ENCODE measurements at regions not wholly inside any gene's neighbourhood (a gene's known extent, or its start where the extent isn't known, plus 50 kb on each side); places are given as distances from the start of the nearest gene placed in this dataset.

DNA sequence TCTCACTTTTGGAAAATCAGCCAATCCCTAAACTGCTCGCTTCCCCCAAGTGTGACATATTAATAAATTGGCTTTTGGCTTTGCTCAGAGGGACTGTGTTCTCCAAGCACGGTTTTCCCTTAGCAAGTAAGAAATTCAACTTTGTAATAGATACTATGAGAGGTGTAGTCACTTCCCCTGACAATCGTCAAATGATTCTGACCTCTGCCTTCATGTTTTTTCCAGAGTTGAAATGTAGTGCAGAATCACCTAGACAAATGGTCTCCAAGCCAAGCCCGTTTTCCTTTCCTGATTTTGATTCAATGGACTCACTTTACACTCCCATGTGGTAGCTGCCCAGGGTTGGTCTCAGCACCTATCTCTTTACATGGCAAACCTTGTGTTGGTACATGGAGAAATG, 99.1 kb downstream of the ARL4A start:
- Histone ChIP-seq H3K27ac (ENCODE audit: low read length) (no peak overlapping the region), H3K4me3 (ENCODE audit: low read length) (no peak overlapping the region), H3K9ac (ENCODE audit: low read length) (no peak overlapping the region), H3K4me2 (ENCODE audit: low read depth, low read length, poor library complexity, severe bottlenecking) (no peak overlapping the region), H3K27me3 (ENCODE audit: low read length) (no peaks in the 10 kb centered on the region), H3K9me3 (ENCODE audit: low read length) (no peaks in the 10 kb centered on the region), H3K9me2 (replicated peaks; ENCODE audit: insufficient read depth, low read length) (no peaks in the 10 kb centered on the region), H3K79me2 (ENCODE audit: low read length) (no peaks in the 10 kb centered on the region), H4K20me1 (ENCODE audit: insufficient read depth, low read depth, low read length) (no peaks in the 10 kb centered on the region), H3K36me3 (ENCODE audit: insufficient read depth, low read length) (no peaks in the 10 kb centered on the region), H3K4me1 (ENCODE audit: low read length) (no peaks in the 10 kb centered on the region), H2AFZ (ENCODE audit: low read length) (no peak overlapping the region)
- DNase-seq, result no peak

GRCh38 chr7:12788171-12788570, 100.7 kb downstream of the ARL4A start:
- Histone ChIP-seq H3K27ac (ENCODE audit: low read length) (no peak overlapping the region), H3K27me3 (ENCODE audit: low read length) (no peaks in the 10 kb centered on the region), H3K9ac (ENCODE audit: low read length) (no peak overlapping the region), H2AFZ (ENCODE audit: low read length) (no peak overlapping the region), H3K4me1 (ENCODE audit: low read length) (no peaks in the 10 kb centered on the region), H4K20me1 (ENCODE audit: insufficient read depth, low read depth, low read length) (no peaks in the 10 kb centered on the region), H3K36me3 (ENCODE audit: insufficient read depth, low read length) (no peaks in the 10 kb centered on the region), H3K79me2 (ENCODE audit: low read length) (no peaks in the 10 kb centered on the region), H3K4me2 (ENCODE audit: low read depth, low read length, poor library complexity, severe bottlenecking) (no peak overlapping the region), H3K4me3 (ENCODE audit: low read length) (no peak overlapping the region), H3K9me3 (ENCODE audit: low read length) (no peaks in the 10 kb centered on the region), H3K9me2 (replicated peaks; ENCODE audit: insufficient read depth, low read length) (no peaks in the 10 kb centered on the region)
- no peak for DNase-seq

GRCh38 chr7:12788591-12788990, 101.2 kb downstream of the ARL4A start:
- no peaks in the 10 kb centered on the region for H3K27me3 ChIP-seq (ENCODE audit: low read length)
- no peak overlapping the region for H3K27ac ChIP-seq (ENCODE audit: low read length)
- no peaks in the 10 kb centered on the region for H3K79me2 ChIP-seq (ENCODE audit: low read length)
- no peaks in the 10 kb centered on the region for H3K9me2 ChIP-seq (replicated peaks; ENCODE audit: insufficient read depth, low read length)
- no peak overlapping the region for H2AFZ ChIP-seq (ENCODE audit: low read length)
- no peaks in the 10 kb centered on the region for H3K36me3 ChIP-seq (ENCODE audit: insufficient read depth, low read length)
- H3K4me2 ChIP-seq (ENCODE audit: low read depth, low read length, poor library complexity, severe bottlenecking), result no peak overlapping the region
- no peak overlapping the region for H3K4me3 ChIP-seq (ENCODE audit: low read length)
- H4K20me1 ChIP-seq (ENCODE audit: insufficient read depth, low read depth, low read length), result no peaks in the 10 kb centered on the region
- H3K4me1 ChIP-seq (ENCODE audit: low read length), result no peaks in the 10 kb centered on the region
- H3K9ac ChIP-seq (ENCODE audit: low read length), result no peak overlapping the region
- no peaks in the 10 kb centered on the region for H3K9me3 ChIP-seq (ENCODE audit: low read length)
- no peak for DNase-seq

DNA sequence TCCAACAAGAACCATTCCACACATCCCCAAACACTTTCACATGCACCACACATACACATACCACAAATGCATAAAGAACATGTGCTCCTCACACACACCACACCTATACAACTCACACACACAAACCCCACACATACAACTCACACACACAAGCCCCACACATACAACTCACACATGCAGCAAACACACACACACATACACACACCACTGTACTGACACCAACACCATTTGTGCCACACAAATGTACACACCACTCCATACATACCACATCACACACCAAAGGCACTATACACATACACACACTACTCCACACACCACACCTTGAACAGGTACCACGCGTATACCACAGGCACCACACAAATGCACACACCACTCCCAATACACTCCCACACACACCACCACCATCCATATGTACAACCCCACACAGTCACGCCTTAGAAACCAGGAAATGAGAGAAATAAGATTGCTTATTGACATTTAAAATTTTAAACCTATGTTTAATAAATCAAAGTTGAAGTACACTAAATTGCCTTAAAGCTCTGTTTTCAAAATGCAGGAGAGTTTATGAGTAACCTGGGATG, 107.4 kb downstream of the ARL4A start:
- no peaks in the 10 kb centered on the region for H3K9me3 ChIP-seq (ENCODE audit: low read length)
- no peak overlapping the region for H3K27ac ChIP-seq (ENCODE audit: low read length)
- no peak overlapping the region for H3K4me3 ChIP-seq (ENCODE audit: low read length)
- H3K9ac ChIP-seq (ENCODE audit: low read length), result no peak overlapping the region
- H3K4me2 ChIP-seq (ENCODE audit: low read depth, low read length, poor library complexity, severe bottlenecking), result no peak overlapping the region
- no peaks in the 10 kb centered on the region for H3K9me2 ChIP-seq (replicated peaks; ENCODE audit: insufficient read depth, low read length)
- no peaks in the 10 kb centered on the region for H3K79me2 ChIP-seq (ENCODE audit: low read length)
- no peak overlapping the region for H2AFZ ChIP-seq (ENCODE audit: low read length)
- no peaks in the 10 kb centered on the region for H4K20me1 ChIP-seq (ENCODE audit: insufficient read depth, low read depth, low read length)
- H3K36me3 ChIP-seq (ENCODE audit: insufficient read depth, low read length), result no peaks in the 10 kb centered on the region
- DNase-seq, result no peak
- H3K4me1 ChIP-seq (ENCODE audit: low read length), result no peaks in the 10 kb centered on the region
- H3K27me3 ChIP-seq (ENCODE audit: low read length), result no peaks in the 10 kb centered on the region

GRCh38 chr7:12796397-12797127, 109.1 kb downstream of the ARL4A start:
- Histone ChIP-seq H3K9me3 (ENCODE audit: low read length) (no peaks in the 10 kb centered on the region), H2AFZ (ENCODE audit: low read length) (no peak overlapping the region), H3K4me1 (ENCODE audit: low read length) (no peaks in the 10 kb centered on the region), H3K4me2 (ENCODE audit: low read depth, low read length, poor library complexity, severe bottlenecking) (no peak overlapping the region), H3K4me3 (ENCODE audit: low read length) (no peak overlapping the region), H3K9ac (ENCODE audit: low read length) (no peak overlapping the region), H3K36me3 (ENCODE audit: insufficient read depth, low read length) (no peaks in the 10 kb centered on the region), H3K27ac (ENCODE audit: low read length) (no peak overlapping the region), H3K27me3 (ENCODE audit: low read length) (no peaks in the 10 kb centered on the region), H4K20me1 (ENCODE audit: insufficient read depth, low read depth, low read length) (no peaks in the 10 kb centered on the region), H3K9me2 (replicated peaks; ENCODE audit: insufficient read depth, low read length) (no peaks in the 10 kb centered on the region), H3K79me2 (ENCODE audit: low read length) (no peaks in the 10 kb centered on the region)
- DNase-seq, result no peak

GRCh38 chr7:12800486-12800885, 113.1 kb downstream of the ARL4A start:
- Histone ChIP-seq H3K4me2 (ENCODE audit: low read depth, low read length, poor library complexity, severe bottlenecking) (no peak overlapping the region), H3K9me3 (ENCODE audit: low read length) (no peaks in the 10 kb centered on the region), H3K4me1 (ENCODE audit: low read length) (no peaks in the 10 kb centered on the region), H4K20me1 (ENCODE audit: insufficient read depth, low read depth, low read length) (no peaks in the 10 kb centered on the region), H3K27me3 (ENCODE audit: low read length) (no peaks in the 10 kb centered on the region), H3K36me3 (ENCODE audit: insufficient read depth, low read length) (no peaks in the 10 kb centered on the region), H3K4me3 (ENCODE audit: low read length) (no peak overlapping the region), H2AFZ (ENCODE audit: low read length) (no peak overlapping the region), H3K9me2 (replicated peaks; ENCODE audit: insufficient read depth, low read length) (no peaks in the 10 kb centered on the region), H3K27ac (ENCODE audit: low read length) (no peak overlapping the region), H3K9ac (ENCODE audit: low read length) (no peak overlapping the region), H3K79me2 (ENCODE audit: low read length) (no peaks in the 10 kb centered on the region)
- no peak for DNase-seq

DNA sequence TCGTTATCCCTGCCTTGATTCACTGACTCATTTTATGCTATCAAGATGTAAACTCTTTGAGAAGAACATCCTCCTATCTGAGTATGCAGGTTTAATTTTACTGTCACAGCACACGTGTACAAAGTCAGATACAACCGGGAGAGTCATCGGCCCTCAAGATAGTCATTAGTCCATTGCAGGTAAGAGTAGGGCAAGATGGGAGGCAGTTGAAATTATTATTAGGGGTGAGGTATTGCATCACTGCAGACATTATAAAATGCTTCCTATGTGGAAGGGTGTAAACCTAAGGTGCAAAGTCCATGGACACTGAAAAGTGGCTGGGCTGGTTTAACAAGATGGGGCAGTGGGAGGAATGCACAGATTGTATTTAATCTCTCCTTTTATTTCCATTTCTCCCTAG, 113.7 kb downstream of the ARL4A start:
- Histone ChIP-seq H3K36me3 (ENCODE audit: insufficient read depth, low read length) (no peaks in the 10 kb centered on the region), H3K9ac (ENCODE audit: low read length) (no peak overlapping the region)

GRCh38 chr7:12802070-12802469, 114.6 kb downstream of the ARL4A start:
- Histone ChIP-seq H3K9me2 (replicated peaks; ENCODE audit: insufficient read depth, low read length) (no peaks in the 10 kb centered on the region), H3K4me1 (ENCODE audit: low read length) (no peaks in the 10 kb centered on the region), H4K20me1 (ENCODE audit: insufficient read depth, low read depth, low read length) (no peaks in the 10 kb centered on the region), H3K4me2 (ENCODE audit: low read depth, low read length, poor library complexity, severe bottlenecking) (no peak overlapping the region), H3K4me3 (ENCODE audit: low read length) (no peak overlapping the region), H3K79me2 (ENCODE audit: low read length) (no peaks in the 10 kb centered on the region), H3K36me3 (ENCODE audit: insufficient read depth, low read length) (no peaks in the 10 kb centered on the region), H2AFZ (ENCODE audit: low read length) (no peak overlapping the region), H3K9me3 (ENCODE audit: low read length) (no peaks in the 10 kb centered on the region), H3K27ac (ENCODE audit: low read length) (no peak overlapping the region), H3K27me3 (ENCODE audit: low read length) (no peaks in the 10 kb centered on the region), H3K9ac (ENCODE audit: low read length) (no peak overlapping the region)
- DNase-seq, result no peak

More for the DNA sequence above, 113.7 kb downstream of the ARL4A start:
- Histone ChIP-seq H3K4me1 (ENCODE audit: low read length) (no peaks in the 10 kb centered on the region), H3K27me3 (ENCODE audit: low read length) (no peaks in the 10 kb centered on the region), H4K20me1 (ENCODE audit: insufficient read depth, low read depth, low read length) (no peaks in the 10 kb centered on the region), H3K79me2 (ENCODE audit: low read length) (no peaks in the 10 kb centered on the region), H3K9me2 (replicated peaks; ENCODE audit: insufficient read depth, low read length) (no peaks in the 10 kb centered on the region), H3K9me3 (ENCODE audit: low read length) (no peaks in the 10 kb centered on the region), H3K4me3 (ENCODE audit: low read length) (no peak overlapping the region), H2AFZ (ENCODE audit: low read length) (no peak overlapping the region), H3K27ac (ENCODE audit: low read length) (no peak overlapping the region), H3K4me2 (ENCODE audit: low read depth, low read length, poor library complexity, severe bottlenecking) (no peak overlapping the region)
- no peak for DNase-seq
